ENCODE measurements at regions not wholly inside any gene's neighbourhood (a gene's known extent, or its start where the extent isn't known, plus 50 kb on each side); places are given as distances from the start of the nearest gene placed in this dataset.

- TF ChIP-seq, protein P1, sequence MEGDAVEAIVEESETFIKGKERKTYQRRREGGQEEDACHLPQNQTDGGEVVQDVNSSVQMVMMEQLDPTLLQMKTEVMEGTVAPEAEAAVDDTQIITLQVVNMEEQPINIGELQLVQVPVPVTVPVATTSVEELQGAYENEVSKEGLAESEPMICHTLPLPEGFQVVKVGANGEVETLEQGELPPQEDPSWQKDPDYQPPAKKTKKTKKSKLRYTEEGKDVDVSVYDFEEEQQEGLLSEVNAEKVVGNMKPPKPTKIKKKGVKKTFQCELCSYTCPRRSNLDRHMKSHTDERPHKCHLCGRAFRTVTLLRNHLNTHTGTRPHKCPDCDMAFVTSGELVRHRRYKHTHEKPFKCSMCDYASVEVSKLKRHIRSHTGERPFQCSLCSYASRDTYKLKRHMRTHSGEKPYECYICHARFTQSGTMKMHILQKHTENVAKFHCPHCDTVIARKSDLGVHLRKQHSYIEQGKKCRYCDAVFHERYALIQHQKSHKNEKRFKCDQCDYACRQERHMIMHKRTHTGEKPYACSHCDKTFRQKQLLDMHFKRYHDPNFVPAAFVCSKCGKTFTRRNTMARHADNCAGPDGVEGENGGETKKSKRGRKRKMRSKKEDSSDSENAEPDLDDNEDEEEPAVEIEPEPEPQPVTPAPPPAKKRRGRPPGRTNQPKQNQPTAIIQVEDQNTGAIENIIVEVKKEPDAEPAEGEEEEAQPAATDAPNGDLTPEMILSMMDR (IDR thresholded peaks at IDR 0.05) = no peak
- TF ChIP-seq POLR2A (IDR thresholded peaks at IDR 0.05) = no peak
These were observed 748.8 kb upstream of the NCAM2 start for GRCh38 chr21:20249401-20249800.

Data from heart left ventricle (tissue), 13 donors.